Naive B cell (primary cell): ENCODE measurements at regions not wholly inside any gene's neighbourhood (a gene's known extent, or its start where the extent isn't known, plus 50 kb on each side); places are given as distances from the start of the nearest gene placed in this dataset.

ENCODE experiments used
- ATAC-seq, 2 donors: fragments of 150-1000 bp; cut with Tn5 transposase; 2 replicates each; pipeline ENCODE4 v1.10.0; 2021; ENCODE audit warnings: low read depth in 2 of 2, mild to moderate bottlenecking in 2 of 2, moderate library complexity in 2 of 2
- DNase-seq: peaks from one replicate; pipeline ENCODE4 v3.0.0; 2022
- H3K27ac Mint-ChIP-seq, 6 donors: one replicate each; pipeline ENCODE4 v1.8.0; 2020 to 2022; ENCODE audit warnings: mild to moderate bottlenecking in 6 of 6, mixed read lengths in 6 of 6, moderate library complexity in 5 of 6, inconsistent platforms in 2 of 6
- H3K27me3 Mint-ChIP-seq, 3 donors: one replicate each; pipeline ENCODE4 v1.8.0; 2021 to 2022; ENCODE audit warnings: mixed read lengths in 3 of 3, mild to moderate bottlenecking in 1 of 3
- H3K36me3 Mint-ChIP-seq, 2 donors: one replicate each; pipeline ENCODE4 v1.8.0; 2020 to 2022; ENCODE audit warnings: mixed read lengths in 2 of 2, inconsistent platforms in 1 of 2, mild to moderate bottlenecking in 1 of 2
- H3K4me1 Mint-ChIP-seq, 3 donors: one replicate each; pipeline ENCODE4 v1.8.0; 2020 to 2022; ENCODE audit warnings: mixed read lengths in 3 of 3, inconsistent platforms in 1 of 3, mild to moderate bottlenecking in 1 of 3, moderate library complexity in 1 of 3
- H3K4me3 Mint-ChIP-seq, 8 donors: one replicate each; pipeline ENCODE4 v1.8.0; 2020 to 2022; ENCODE audit warnings: mild to moderate bottlenecking in 8 of 8, mixed read lengths in 8 of 8, moderate library complexity in 8 of 8, inconsistent platforms in 2 of 8
- H3K9me3 Mint-ChIP-seq, 7 donors: one replicate each; pipeline ENCODE4 v1.8.0; 2020 to 2022; ENCODE audit warnings: mixed read lengths in 7 of 7, mild to moderate bottlenecking in 5 of 7, inconsistent platforms in 2 of 7, moderate library complexity in 1 of 7

DNA sequence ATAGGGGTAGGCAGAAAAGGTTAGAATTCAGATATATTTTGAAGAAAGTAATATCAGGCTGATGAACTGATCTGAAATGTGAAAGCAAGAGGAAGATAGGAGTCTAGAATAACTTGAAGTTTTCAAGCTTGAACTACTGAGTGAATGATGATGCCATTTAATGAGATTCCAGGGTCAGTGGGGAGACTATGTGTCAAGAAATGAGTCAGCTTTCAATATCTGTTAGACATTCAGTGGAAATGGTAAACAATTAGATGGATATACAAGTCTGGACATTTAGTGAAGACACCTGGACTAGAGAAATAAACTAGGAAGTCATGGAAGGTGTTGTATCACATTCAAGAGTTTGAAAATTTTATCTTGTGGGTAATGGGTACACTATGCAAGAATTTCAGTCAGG is 326.9 kb downstream of the FSIP2 start:
- H3K4me3 Mint-ChIP-seq: peak overlapping the region in 1 of 8 donors; percentile 23
- H3K9me3 Mint-ChIP-seq: peaks cover 3 to 22% (median 8%) of the 10 kb centered on the region in 7 donors
- DNase-seq (no peak), ATAC-seq (no peak)
- no peak overlapping the region for H3K27ac Mint-ChIP-seq
- H3K36me3 Mint-ChIP-seq: peaks cover 13 to 23% of the 10 kb centered on the region in 2 donors
- peaks cover 7 to 8% (median 8%) of the 10 kb centered on the region in 3 donors for H3K4me1 Mint-ChIP-seq
- no peaks in the 10 kb centered on the region for H3K27me3 Mint-ChIP-seq

GRCh38 chr2:186068139-186068801 is 329.7 kb downstream of the FSIP2 start:
- no peak overlapping the region for H3K27ac Mint-ChIP-seq
- H3K4me1 Mint-ChIP-seq: peaks cover 7 to 8% (median 8%) of the 10 kb centered on the region in 3 donors
- H3K4me3 Mint-ChIP-seq: no peak overlapping the region
- H3K27me3 Mint-ChIP-seq: no peaks in the 10 kb centered on the region
- ATAC-seq: no peak
- peaks cover 3 to 22% (median 8%) of the 10 kb centered on the region in 7 donors for H3K9me3 Mint-ChIP-seq
- no peak for DNase-seq
- H3K36me3 Mint-ChIP-seq: peaks cover 13 to 19% of the 10 kb centered on the region in 2 donors

GRCh38 chr2:186069676-186070075 is 331.1 kb downstream of the FSIP2 start:
- ATAC-seq (no peak), DNase-seq (no peak)
- Mint-ChIP-seq H3K4me3 (no peak overlapping the region), H3K4me1 (peaks cover 3 to 8% (median 3%) of the 10 kb centered on the region in 3 donors), H3K9me3 (peaks cover 2 to 18% (median 7%) of the 10 kb centered on the region in 7 donors), H3K27ac (no peak overlapping the region), H3K27me3 (no peaks in the 10 kb centered on the region), H3K36me3 (peaks cover 11 to 14% of the 10 kb centered on the region in 2 donors)

DNA sequence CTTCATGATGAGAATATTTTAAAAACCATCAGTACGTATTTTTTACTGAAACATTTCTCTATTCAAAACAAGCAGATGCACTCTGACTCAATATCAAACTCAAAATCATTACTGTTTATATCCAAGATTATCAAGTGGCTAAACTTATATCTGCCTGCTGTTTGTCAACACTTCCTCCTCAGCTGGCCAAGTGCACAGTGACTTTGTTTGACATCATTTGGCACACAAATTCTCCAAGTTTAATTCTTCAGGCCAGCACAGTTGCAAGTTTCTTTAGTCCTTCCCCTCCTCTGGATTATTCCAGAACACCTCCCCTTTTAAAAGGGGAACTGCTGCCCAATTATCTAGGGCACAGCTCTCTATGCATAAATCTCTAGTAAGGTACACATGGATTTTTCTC is 346.6 kb downstream of the FSIP2 start:
- no peaks in the 10 kb centered on the region for H3K27me3 Mint-ChIP-seq
- H3K27ac Mint-ChIP-seq: no peak overlapping the region
- peaks cover 0 to 11% (median 2%) of the 10 kb centered on the region in 7 donors for H3K9me3 Mint-ChIP-seq
- DNase-seq: no peak
- no peak for ATAC-seq
- no peak overlapping the region for H3K4me3 Mint-ChIP-seq
- no peaks in the 10 kb centered on the region for H3K4me1 Mint-ChIP-seq
- no peaks in the 10 kb centered on the region for H3K36me3 Mint-ChIP-seq

- Mint-ChIP-seq H3K27me3 (no peaks in the 10 kb centered on the region), H3K27ac (peak overlapping the region in 1 of 6 donors; percentile 50), H3K9me3 (peaks cover 0 to 6% (median 0%) of the 10 kb centered on the region in 7 donors), H3K36me3 (peaks cover 0 to 3% of the 10 kb centered on the region in 2 donors), H3K4me1 (no peaks in the 10 kb centered on the region), H3K4me3 (no peak overlapping the region)
- no peak for DNase-seq
- ATAC-seq: no peak
These were observed 354.6 kb downstream of the FSIP2 start for GRCh38 chr2:186093174-186093573.

GRCh38 chr2:186098821-186099220 is 360.2 kb downstream of the FSIP2 start:
- Mint-ChIP-seq H3K27me3 (no peaks in the 10 kb centered on the region), H3K27ac (no peak overlapping the region), H3K36me3 (no peaks in the 10 kb centered on the region), H3K4me3 (no peak overlapping the region), H3K4me1 (no peaks in the 10 kb centered on the region), H3K9me3 (peaks cover 0 to 1% (median 0%) of the 10 kb centered on the region in 7 donors)
- ATAC-seq (no peak), DNase-seq (no peak)

- Mint-ChIP-seq H3K36me3 (no peaks in the 10 kb centered on the region), H3K27ac (no peak overlapping the region), H3K9me3 (peaks cover 0 to 5% (median 0%) of the 10 kb centered on the region in 7 donors), H3K27me3 (no peaks in the 10 kb centered on the region), H3K4me1 (no peaks in the 10 kb centered on the region), H3K4me3 (no peak overlapping the region)
- DNase-seq: no peak
- no peak for ATAC-seq
These were observed 361.2 kb downstream of the FSIP2 start for GRCh38 chr2:186099826-186100225.

GRCh38 chr2:186100636-186101035 is 362.0 kb downstream of the FSIP2 start:
- Mint-ChIP-seq H3K27ac (no peak overlapping the region), H3K4me3 (no peak overlapping the region), H3K9me3 (peaks cover 0 to 5% (median 0%) of the 10 kb centered on the region in 7 donors), H3K36me3 (no peaks in the 10 kb centered on the region), H3K4me1 (no peaks in the 10 kb centered on the region), H3K27me3 (no peaks in the 10 kb centered on the region)
- DNase-seq (no peak), ATAC-seq (no peak)

DNA sequence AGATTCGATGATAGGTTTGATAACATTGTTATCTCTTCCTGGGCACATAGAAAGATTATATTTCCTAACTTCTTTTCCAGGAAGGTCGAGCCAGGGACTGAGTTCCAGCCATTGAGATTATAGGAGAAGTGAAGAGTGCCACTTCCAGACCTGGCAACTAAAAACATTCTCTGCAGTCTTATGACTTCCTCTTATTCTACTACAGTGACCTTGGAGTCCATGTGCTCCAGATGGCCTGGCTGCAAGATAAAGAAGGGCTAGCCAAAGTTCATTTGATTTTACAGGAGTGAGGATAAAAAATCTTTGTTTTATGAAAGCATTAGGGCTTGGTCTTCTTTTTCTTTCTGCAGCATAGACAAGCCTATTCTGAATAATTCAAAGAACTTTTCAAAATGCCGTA is 363.0 kb downstream of the FSIP2 start:
- no peak overlapping the region for H3K4me3 Mint-ChIP-seq
- ATAC-seq: no peak
- no peak overlapping the region for H3K27ac Mint-ChIP-seq
- H3K9me3 Mint-ChIP-seq: peaks cover 0 to 5% (median 0%) of the 10 kb centered on the region in 7 donors
- DNase-seq: no peak
- H3K4me1 Mint-ChIP-seq: no peaks in the 10 kb centered on the region
- no peaks in the 10 kb centered on the region for H3K27me3 Mint-ChIP-seq
- H3K36me3 Mint-ChIP-seq: no peaks in the 10 kb centered on the region

GRCh38 chr2:186103276-186103675 is 364.7 kb downstream of the FSIP2 start:
- ATAC-seq (no peak), DNase-seq (no peak)
- Mint-ChIP-seq H3K4me3 (no peak overlapping the region), H3K27ac (no peak overlapping the region), H3K4me1 (no peaks in the 10 kb centered on the region), H3K36me3 (no peaks in the 10 kb centered on the region), H3K27me3 (no peaks in the 10 kb centered on the region), H3K9me3 (peaks cover 0 to 5% (median 0%) of the 10 kb centered on the region in 7 donors)

DNA sequence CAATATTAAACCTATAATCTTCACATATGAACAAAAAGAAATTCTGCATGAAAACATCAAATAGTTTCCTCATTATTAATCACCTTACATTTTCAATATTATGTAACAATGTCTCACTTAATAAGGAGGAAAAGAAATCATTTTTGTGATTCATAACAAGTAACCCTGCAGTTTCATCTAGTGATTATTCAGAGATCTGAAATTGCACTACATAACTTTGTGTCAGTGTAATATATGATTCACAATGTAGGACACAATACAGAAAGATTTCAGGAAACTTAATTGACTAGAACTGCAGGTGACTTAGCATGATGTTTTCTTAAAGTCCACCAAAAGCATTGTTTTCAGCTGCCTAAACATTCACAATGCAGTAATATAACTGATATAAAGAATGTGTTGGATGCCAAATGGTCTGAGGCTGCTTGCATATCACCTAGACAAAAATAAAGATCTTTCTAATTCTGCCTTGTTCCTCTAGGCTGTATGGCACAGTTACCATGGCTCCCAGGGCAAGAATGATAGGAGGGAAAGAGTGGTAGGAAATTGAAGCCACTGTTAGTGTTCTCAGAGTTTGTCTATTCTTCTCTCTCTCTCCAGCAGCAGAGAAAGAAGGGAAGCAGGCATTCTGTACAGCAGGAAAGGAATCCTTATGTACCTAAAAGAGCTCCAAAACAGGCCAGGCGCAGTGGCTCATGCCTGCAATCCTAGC is 366.6 kb downstream of the FSIP2 start:
- Mint-ChIP-seq H3K27ac (no peak overlapping the region), H3K4me3 (no peak overlapping the region), H3K4me1 (no peaks in the 10 kb centered on the region), H3K9me3 (peaks cover 0 to 5% (median 0%) of the 10 kb centered on the region in 7 donors), H3K36me3 (no peaks in the 10 kb centered on the region), H3K27me3 (no peaks in the 10 kb centered on the region)
- DNase-seq: no peak
- ATAC-seq: no peak

GRCh38 chr2:186108470-186108869 is 369.9 kb downstream of the FSIP2 start:
- H3K4me3 Mint-ChIP-seq: no peak overlapping the region
- H3K27me3 Mint-ChIP-seq: no peaks in the 10 kb centered on the region
- H3K36me3 Mint-ChIP-seq: peaks cover 2 to 4% of the 10 kb centered on the region in 2 donors
- peaks cover 0 to 24% (median 4%) of the 10 kb centered on the region in 7 donors for H3K9me3 Mint-ChIP-seq
- ATAC-seq: no peak
- no peaks in the 10 kb centered on the region for H3K4me1 Mint-ChIP-seq
- no peak overlapping the region for H3K27ac Mint-ChIP-seq
- DNase-seq: no peak

- H3K4me3 Mint-ChIP-seq: no peak overlapping the region
- no peak overlapping the region for H3K27ac Mint-ChIP-seq
- H3K9me3 Mint-ChIP-seq: peaks cover 0 to 35% (median 9%) of the 10 kb centered on the region in 7 donors
- peaks cover 9 to 29% of the 10 kb centered on the region in 2 donors for H3K36me3 Mint-ChIP-seq
- H3K27me3 Mint-ChIP-seq: no peaks in the 10 kb centered on the region
- no peak for ATAC-seq
- H3K4me1 Mint-ChIP-seq: no peaks in the 10 kb centered on the region
- no peak for DNase-seq
These were observed 372.8 kb upstream of the ZC3H15 start for GRCh38 chr2:186113284-186113683.

- DNase-seq (no peak), ATAC-seq (no peak)
- H3K27me3 Mint-ChIP-seq: no peaks in the 10 kb centered on the region
- peaks cover 0 to 9% of the 10 kb centered on the region in 2 donors for H3K36me3 Mint-ChIP-seq
- H3K9me3 Mint-ChIP-seq: peaks cover 0 to 3% (median 0%) of the 10 kb centered on the region in 7 donors
- no peak overlapping the region for H3K27ac Mint-ChIP-seq
- no peak overlapping the region for H3K4me3 Mint-ChIP-seq
- H3K4me1 Mint-ChIP-seq: peaks cover 0 to 4% (median 0%) of the 10 kb centered on the region in 3 donors
These were observed 360.9 kb upstream of the ZC3H15 start for GRCh38 chr2:186125156-186125555.
